ENCODE measurements at regions not wholly inside any gene's neighbourhood (a gene's known extent, or its start where the extent isn't known, plus 50 kb on each side); places are given as distances from the start of the nearest gene placed in this dataset.

DNA sequence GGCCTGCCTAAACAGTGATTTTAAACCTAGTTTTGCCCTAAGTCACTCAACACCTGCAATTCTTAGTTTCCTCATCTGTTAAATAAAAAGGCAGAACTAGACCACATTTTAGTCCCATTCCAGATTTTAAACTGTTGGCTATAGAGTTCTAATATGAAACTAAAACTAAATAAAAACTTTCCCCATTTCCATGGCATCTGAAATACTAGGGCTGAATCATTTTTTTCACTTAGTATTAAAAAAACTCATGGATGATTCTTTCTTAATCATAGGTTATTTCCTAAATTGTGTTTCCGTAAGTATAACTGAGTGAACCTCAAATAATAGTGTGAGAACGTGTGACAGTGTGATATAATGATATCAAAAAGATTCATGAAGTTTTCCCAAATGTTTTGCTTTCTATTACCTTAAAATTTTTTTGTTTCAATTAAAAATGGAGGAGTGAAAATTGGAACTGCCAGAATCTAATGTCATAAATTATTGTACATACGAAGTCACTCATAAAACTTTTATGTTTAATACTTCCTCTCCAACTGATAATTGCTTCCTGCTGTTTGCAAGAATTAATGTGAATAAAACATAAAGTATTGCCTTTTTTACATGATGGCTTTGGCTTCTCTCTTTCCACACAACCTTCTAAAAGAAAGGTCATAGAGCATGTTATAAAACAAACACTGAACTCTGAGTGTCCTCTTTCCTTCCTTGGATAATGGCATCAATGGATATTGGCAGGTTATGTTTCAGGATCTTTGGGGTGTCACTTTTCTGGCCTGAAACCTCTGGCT is 315.1 kb upstream of the MME start:
- DNase-seq (ENCODE audit: low spot score) = no peak

DNA sequence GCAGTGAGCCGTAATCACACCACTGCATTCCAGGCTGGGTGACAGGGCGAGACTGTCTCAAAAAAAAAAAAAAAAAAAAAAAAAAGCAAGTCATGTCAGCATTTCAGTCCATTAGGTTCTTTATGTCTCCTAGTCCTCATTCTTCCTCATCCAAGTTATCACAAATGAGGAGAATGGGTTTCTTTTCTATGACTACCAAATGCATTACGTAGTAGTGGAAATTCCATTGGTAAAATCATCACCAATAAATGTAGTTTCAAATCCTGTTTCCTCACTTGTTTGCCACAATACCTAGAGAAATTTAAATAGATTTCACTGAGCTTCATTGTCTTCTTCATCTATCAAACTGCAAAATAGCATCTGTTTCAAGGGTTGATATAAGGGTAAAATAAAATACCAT is 317.6 kb upstream of the MME start:
- no peak for DNase-seq (ENCODE audit: low spot score)

DNA sequence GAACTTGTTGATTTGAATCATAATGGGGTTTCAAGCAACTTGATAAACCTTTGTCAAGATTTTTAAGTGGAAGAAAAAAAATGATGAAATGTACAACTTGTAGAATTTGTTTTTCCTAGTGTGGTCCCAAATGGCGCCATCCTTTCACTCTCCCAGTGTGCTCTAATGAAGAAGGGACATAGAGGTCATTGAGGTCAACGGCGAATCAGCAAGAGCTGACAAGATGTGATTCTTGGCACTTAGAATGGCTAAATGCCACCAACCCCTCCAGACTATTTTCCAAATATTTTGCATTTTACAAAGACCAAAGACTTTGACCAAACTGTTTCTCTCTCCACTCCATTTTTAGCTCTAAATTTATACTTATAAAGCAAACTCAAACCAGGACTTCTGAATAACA is 320.2 kb upstream of the MME start:
- DNase-seq (ENCODE audit: low spot score) = no peak

DNA sequence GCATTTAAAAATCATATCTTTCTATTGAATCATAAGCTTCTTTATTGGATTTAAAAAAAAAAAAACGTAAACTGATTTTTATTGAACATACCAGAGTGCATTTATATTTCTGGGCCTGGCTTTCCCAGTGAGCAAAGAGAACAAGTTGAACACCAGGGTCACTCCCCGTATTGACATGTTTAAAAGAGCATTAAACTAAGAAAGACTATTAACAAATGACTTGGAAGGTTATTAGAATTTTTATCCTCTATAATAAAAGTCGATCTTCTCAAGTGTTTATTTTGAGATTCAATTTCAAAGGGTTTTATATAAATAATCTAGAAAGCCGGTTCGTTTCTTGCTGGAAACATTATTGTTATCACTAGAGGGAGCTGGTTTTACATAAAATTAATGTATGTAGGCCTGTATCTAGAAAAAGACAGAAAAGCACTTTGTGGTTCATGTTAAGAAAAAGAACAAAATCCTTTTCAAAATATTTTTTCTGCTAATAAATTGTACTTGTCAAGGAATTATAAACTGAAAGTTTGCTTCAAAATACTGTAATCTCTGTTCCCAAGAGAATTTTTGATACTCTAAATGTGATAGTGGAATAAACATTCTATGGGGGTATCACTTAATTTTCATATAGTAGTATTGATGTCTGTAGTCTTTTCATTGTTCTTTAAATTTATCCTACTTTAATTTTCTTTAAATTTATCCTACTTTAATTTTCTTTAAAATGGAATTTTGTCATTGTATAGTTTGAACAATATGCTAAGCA is 321.8 kb upstream of the MME start:
- DNase-seq (ENCODE audit: low spot score) = no peak

DNA sequence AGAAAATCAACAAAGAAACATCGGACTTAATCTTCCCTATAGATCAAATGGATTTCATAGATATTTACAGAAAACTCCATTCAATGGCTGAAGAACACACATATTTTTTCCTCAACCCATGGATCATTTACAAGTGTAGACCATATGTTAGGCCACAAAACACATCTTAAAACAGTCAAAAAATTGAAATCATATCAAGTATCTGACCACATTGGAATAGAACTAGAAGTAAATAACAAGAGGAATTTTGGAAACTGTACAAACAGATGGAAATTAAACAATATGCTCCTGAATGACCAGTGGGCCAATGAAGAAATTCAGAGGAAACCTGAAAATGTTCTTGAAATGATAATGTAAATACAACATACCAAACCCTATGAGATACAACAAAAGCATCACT is 323.1 kb upstream of the GPR149 start:
- no peak for DNase-seq (ENCODE audit: low spot score)

DNA sequence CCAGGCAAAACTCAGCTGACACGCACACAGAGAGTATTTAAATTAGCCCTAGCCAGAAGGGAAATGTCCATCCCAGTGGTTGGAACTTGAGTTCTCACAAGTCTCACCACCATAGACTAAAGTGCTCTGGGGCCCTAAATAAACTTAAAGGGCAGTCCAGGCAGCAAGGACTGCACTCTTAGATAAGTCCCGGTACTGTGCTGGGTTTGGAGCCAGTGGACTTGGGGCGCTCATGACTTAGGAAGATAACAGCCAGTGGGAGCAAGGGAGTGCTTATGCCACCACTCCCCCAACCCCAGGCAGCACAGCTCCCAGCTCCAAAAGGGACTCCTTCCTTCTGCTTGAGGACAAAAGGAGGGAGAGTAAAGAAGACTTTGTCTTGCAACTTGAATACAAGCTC is 319.5 kb upstream of the GPR149 start:
- DNase-seq (ENCODE audit: low spot score) = no peak

DNA sequence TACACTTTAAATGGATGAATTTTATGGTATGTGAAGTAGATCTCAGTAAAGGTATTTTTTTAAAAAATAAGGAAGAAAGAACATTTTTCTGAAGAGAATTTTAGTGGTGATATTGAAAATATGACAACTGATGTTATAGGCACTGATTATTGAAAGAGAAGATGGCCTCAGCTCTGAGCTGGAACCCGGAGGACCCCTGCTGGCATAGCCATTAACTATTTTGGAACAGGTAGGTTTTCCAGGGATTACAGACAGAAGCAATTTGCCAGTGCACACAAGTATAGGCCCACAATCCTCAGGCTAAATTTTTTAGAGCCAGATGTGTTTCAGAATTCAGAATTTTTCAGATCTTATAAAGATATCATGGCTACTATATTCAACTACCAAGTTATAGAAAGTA is 315.9 kb upstream of the GPR149 start:
- DNase-seq (ENCODE audit: low spot score) = no peak

DNA sequence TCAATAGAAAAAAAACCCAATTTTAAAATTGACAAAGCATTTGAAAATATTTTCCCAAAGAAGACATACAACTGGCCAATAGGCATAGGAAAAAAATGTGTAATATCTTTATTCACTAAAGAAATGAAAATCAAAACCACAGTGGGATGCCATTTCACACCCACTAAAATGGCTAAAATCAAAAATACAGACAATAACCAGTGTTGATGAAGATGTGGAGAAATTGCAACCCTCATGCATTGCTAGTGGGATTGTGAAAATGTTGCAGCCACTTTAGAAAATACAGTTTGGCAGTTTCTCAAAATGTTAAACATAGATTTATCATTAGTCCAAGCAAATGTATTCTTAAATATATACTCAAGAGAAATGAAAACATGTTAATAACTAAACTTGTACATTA is 315.1 kb upstream of the GPR149 start:
- no peak for DNase-seq (ENCODE audit: low spot score)

DNA sequence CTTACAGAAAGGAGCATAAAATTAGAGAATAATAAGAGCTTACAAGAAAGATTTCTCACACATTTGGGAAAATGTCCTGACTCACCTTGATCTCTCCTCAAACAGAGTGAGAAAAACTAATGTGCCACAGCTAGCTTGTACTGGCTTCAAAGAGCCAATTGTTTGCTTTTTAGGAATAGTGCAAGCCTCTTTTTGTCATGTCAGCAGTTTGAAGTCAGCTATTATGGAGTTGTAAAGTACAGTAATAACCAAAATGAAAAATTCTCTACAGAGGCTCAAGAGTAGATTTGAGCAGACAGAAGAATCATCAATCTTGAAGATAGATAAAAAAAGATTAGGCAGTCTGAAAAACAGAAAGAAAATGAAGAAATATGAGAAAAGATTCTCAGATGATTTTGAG is 313.4 kb upstream of the GPR149 start:
- no peak for DNase-seq (ENCODE audit: low spot score)

DNA sequence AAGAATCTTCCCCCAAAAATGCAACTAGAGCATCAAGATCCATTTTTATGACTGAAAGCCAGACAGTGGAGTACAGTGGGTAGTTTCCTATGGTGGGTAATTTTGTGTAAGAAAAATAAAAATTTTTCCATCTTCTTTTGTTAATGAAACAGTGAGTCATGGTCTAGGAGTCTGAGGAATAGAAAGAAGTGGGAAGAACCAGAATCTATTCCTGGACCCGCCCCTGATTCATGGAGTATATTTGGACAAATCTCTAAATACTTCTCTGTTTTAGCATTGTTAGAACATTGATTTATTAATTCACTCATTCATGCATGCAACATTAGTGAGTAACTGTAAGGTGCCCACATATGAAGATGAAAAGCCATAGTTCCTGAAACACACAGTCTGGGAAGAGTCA is 304.5 kb upstream of the GPR149 start:
- DNase-seq (ENCODE audit: low spot score) = no peak

DNA sequence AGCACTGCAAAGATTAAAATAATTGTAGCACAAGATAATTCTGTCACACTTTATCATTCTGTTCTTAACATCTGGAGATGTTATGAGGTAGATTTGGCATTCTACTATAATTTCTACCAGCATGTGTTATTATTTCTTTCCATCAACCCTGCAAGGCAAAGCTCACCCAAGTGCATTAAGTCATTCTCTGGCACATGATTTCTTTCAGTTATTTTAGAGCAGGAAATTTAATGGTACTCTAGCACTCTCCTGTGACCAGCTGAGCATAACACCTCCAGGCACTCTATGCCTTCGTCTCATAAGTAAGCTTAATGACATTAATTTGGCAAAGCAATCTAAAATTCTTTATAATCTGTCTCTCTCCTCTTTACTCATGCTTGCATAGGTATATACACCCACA is 300.2 kb upstream of the GPR149 start:
- DNase-seq (ENCODE audit: low spot score) = no peak

DNA sequence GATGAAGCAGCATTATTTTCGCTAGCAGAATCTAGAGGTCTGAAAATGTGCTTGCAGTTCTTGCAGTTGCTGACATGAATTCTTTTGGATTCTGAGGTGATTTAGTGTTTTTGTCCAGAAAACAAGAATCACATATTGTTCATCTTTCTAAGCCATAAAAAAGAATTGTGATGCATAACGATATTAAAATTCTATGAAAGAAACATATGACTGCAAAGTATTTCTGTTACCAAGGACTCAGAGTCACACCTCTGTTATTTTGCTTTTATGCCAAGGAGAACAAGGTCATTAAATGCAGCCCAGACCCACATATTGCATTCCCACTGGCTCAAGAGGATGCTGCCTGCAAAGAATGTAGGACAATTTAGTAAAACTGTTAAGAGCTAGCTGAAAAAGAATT is 299.8 kb upstream of the GPR149 start:
- no peak for DNase-seq (ENCODE audit: low spot score)

DNA sequence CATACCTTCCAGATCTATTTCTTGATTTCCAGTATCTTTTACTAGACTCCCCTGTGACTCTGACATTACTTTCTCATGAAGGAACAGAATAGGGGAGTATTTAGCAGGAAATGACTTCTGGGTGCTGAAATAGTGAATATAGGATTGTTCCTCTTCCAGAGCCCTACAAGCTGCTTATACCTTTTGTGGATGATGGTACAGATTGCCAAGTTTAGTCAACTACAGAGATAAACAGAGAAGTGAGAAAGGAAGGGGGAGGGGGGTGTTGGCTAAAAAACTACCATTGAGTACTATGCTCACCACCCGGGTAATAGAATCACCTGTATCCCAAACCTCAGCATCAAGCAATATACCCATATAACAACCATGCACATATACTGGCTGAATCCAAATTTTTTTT is 298.3 kb upstream of the GPR149 start:
- no peak for DNase-seq (ENCODE audit: low spot score)

DNA sequence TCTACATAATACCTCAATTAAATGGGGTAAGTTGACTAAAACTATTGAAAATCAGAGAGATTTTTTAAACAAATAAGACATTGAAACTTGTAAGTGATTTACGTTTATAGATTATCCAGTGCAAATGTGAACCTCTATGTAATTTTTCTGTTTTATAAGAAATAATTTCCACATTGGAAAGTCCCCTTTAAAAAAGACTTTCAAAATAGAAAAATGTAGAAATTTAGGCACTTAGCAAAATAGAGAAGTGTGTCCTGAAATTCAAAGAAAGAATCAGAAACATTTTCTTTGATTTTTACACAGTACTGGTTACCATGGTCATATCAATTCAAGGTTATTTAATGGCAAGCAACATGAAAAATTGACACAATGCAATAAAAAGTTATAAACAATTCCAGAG is 290.9 kb upstream of the GPR149 start:
- no peak for DNase-seq (ENCODE audit: low spot score)

DNA sequence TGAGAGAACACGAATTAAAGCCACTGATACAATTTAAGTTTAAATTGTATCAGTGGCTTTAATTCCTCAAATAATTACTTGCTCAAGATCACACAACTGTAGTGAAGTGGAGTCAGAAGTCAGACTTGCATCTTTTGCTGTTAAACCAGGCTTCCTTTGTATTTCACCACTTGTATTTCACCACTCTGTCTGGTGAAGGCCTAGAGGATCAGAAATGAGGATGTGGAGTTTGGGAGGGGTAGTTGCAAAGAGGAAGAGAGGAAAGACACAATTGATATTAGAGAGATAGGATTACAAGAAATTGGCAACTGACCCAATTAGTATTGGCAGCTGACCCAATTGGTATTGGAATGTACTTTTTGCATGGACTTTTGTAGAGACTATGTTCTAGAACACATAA is 288.1 kb upstream of the GPR149 start:
- DNase-seq (ENCODE audit: low spot score) = no peak

DNA sequence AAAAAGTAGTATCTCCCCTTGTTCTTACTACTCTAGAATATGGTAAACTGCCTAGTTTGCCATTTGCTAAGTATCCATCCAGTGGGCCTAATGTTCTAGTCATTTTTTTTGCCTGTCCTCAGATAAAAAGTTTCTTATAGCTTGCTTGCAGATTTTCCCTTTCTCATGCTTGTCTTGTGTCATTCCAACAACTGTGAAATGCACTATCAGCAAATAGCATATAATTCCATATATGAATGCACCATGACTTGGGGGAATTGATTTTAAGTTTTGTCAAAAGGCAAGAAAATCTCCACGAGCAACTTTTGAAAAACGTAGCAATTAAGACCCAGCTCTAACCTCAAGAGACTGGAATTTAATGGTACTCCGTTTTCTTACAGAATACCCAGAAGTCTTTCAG is 286.2 kb upstream of the GPR149 start:
- no peak for DNase-seq (ENCODE audit: low spot score)

DNA sequence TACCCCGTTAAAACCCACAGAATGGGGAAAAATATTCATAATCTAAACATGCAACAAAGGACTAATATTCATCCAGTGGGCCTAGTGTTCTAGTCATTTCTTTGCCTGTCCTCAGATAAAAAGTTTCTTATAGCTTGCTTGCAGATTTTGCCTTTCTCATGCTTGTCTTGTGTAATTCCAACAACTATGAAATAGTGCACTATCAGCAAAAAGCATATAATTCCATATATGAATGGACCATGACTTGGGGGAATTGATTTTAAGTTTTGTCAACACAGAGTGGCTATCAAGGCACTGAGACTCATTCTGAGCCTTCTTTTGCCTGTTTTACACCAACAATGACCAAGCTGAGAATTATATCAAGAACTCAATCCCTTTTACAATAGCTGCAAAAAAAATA is 278.6 kb upstream of the GPR149 start:
- DNase-seq (ENCODE audit: low spot score) = no peak

DNA sequence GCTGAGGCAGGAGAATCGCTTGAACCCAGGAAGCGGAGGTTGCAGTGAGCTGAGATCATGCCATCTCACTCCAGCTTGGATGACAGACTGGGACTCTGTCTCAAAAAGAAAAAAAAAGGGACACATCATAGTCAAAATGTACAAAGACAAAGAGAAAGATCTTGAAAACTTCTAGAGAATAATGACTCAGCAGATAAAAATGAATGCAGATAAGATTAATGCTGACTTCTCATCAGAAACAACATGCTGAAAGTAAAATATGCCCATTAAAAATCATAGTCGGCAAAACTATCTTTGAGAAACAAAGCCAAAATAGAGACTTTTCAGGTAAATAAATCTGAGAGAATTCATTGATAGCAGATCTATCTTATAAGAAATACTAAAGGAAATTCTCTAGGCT is 271.1 kb upstream of the GPR149 start:
- no peak for DNase-seq (ENCODE audit: low spot score)

DNA sequence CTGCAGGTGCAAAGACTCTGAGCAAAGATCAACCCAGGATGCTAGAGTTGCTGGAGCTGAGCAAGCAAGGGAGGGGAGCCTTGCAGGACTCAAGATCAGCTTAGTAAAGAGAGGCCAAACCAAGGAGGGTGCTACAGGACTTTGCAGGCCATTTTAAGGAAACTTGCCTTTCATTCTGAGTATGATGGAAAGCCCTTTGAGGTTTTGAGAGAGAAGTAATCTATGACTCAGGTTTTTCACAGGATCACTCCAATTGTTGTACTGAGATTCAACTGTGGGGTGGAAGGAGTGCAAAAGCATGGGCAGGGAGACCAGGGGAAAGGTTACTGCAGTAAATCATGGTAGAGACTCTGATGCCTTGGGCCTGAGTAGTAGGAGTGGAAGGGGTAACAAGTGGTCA is 260.4 kb upstream of the GPR149 start:
- DNase-seq (ENCODE audit: low spot score) = no peak

DNA sequence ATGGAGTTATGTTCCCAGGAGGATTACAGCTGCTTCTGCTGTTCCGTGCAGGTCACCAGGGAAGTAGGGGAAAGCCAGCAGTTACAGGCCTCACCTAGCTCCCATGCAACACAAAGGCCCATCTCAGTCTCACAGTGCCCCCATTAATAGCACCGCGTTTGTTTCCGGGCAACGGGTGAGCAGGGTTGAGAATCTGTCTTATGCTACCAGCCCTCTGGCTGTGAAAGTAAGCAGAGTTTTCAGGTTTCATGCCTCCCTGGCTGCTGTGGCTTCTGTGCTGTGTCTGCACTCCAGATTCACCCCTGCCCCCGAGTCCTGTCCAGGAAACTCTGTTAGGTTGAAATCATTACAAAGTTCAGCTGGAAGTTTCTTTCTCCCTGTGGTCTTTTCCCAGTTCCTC is 254.4 kb upstream of the GPR149 start:
- DNase-seq (ENCODE audit: low spot score) = no peak

DNA sequence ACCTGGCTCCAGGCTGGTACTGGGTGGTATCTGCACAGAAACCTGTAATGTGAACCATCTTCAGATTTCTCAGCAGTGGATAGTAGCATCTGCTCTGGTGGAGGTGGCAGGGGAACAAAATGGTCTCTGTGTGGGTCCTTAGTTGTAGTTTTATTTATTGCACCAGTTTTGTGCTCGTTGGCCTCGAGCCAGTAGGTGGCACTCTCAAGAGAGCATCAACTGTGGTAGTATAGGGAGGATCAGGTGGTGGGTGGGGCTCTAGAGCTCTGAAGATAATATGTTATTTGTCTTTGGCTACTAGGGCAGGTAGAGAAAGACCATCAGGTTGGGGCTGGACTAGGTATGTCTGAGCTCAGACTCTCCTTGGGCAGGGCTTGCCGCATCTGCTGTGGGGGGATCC is 254.0 kb upstream of the GPR149 start:
- no peak for DNase-seq (ENCODE audit: low spot score)

DNA sequence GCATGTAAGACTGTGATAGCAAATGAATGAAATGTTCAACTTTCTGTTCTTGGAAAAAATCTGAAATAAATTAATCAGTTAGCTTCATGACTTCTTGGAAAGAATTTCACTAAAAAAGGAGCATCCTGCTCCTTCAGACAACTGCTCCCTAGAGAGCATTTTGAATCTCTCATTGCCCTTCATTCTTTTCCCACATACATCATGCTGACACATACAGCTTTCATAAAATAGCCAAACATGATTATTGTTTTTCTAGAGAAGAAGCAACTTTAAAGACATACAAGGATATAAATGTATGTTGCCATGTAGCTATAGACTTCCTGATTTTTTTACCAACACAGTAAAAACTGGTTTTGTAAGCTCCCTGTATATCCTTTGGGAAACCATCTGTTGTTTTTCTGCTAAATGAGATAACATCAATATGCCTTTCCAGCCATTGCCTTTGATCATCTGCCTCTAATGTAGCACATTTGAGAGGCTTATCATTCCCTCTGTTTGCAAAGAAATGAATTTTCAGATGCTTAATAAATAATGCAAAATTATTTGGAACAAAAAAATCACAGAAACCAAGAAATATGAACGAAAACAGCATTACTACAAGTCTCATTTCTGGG is 248.2 kb upstream of the GPR149 start:
- no peak for DNase-seq (ENCODE audit: low spot score)

DNA sequence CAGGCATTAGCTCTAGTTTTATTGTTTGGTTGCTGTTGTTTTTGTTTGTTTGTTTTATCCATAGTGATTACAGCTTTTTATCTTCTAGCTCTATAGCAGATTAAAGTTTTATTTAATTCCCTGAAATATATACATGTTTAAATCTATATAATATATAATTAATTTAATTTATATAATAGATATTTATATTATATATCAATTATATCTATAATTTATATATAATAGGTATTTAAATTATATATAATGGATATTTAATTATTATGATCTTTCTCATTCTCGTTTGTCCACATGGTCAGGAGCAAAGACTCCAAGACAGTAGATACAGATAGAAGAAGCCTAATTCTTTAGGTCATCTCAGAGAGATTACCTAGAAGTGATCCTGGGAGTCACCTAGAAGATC is 238.8 kb upstream of the GPR149 start:
- no peak for DNase-seq (ENCODE audit: low spot score)

DNA sequence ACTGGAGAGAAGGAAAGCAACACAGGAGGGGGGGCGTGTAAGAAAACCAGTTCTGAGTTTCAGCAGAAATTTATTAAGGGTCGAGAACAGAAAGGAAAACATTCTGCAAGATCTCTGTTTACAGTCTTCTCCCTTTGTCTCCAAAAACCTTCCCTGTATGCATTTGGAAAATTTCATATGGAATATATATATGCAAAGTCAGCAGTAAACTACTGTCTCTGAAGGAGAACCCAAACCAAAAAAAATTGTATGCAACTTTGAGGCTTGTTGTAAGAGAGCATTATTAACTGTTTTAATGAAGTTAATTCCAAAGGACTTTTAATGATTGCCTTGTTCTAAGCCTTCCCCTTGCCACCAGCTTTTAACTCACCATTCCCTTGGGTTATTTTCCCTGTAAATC is 238.2 kb upstream of the GPR149 start:
- DNase-seq (ENCODE audit: low spot score) = no peak
